Psoas muscle (tissue), 7 donors: ENCODE measurements at regions not wholly inside any gene's neighbourhood (a gene's known extent, or its start where the extent isn't known, plus 50 kb on each side); places are given as distances from the start of the nearest gene placed in this dataset.

Experiments used
- ATAC-seq, 4 donors: fragments of 200-7000 bp; cut with Tn5 transposase; one replicate each; pipeline ENCODE4 v1.9.1; 2020; ENCODE audit warnings: moderate library complexity in 3 of 4, mild to moderate bottlenecking in 2 of 4
- DNase-seq, 2 donors: peaks; one replicate each; pipeline ENCODE4 v3.0.0-alpha.2; 2020
- H3K27ac ChIP-seq: fragments of 200-600 bp; one replicate; pipeline ENCODE4 v1.8.0; 2022
- H3K27me3 ChIP-seq, 3 donors: fragments of 200-600 bp in 1 of 3; one replicate each; pipeline versions ENCODE4 v1.6.1 to v1.8.0; 2013 to 2022; ENCODE audit warnings: low read length in 2 of 3, mild to moderate bottlenecking in 2 of 3, moderate library complexity in 1 of 3; ENCODE audit not compliant: insufficient read depth in 3 of 3
- H3K36me3 ChIP-seq, 2 donors: fragments of 200-600 bp in 1 of 2; one replicate each; pipeline versions ENCODE4 v1.6.1 to v1.8.0; 2013 to 2022; ENCODE audit warnings: low read depth in 1 of 2, mild to moderate bottlenecking in 1 of 2, moderate library complexity in 1 of 2; ENCODE audit not compliant: insufficient read depth in 1 of 2
- H3K4me1 ChIP-seq: fragments of 200-600 bp; one replicate; pipeline ENCODE4 v1.8.0; 2022
- H3K4me3 ChIP-seq: fragments of 200-600 bp; one replicate; pipeline ENCODE4 v1.8.0; 2022; ENCODE audit warnings: mild to moderate bottlenecking
- H3K9me3 ChIP-seq: fragments of 200-600 bp; one replicate; pipeline ENCODE4 v1.8.0; 2022
- CTCF ChIP-seq: fragments of 200-600 bp; IDR thresholded peaks from one replicate; pipeline ENCODE4 v1.8.0; 2022; ENCODE audit warnings: antibody characterized with exemption
- WGBS, 3 donors: extraction: QIAGEN DNeasy Blood & Tissue Kit; methylation state at CpG; one replicate each; pipeline versions ENCODE4 v1.1.6 to v1.1.7; 2013; 5-methylcytosine and 5-hydroxymethylcytosine counted together
- intact Hi-C, 2 donors: fragments of 100-400 bp; cut with DNase I; formaldehyde crosslinking; loops; one replicate each; pipeline versions ENCODE4 v1.11.0 to v1.14.2; 2022
- donor health status: healthy with polysubstance abuse.
- donor health status: DM: no; HTN: no; CAD: no; lungs with moderate emphysema.
- donor health status: Bipolar disorder and iron deficiency.
- donor health status: healthy.
- donor health status: DM: yes; HTN: yes; CAD: no.
- donor health status: DM: no; HTN: no; CAD: no.
- donor health status: DM: yes; HTN: yes; CAD: no.

- no peak overlapping the region for H3K27ac ChIP-seq
- no peaks in the 10 kb centered on the region for H3K9me3 ChIP-seq
- no peak overlapping the region for H3K4me3 ChIP-seq
- no peaks in the 10 kb centered on the region for H3K36me3 ChIP-seq
- no peaks in the 10 kb centered on the region for H3K4me1 ChIP-seq
- no peak for TF ChIP-seq CTCF
- ATAC-seq, result no peak
- intact Hi-C loops, result no loop called here
- no peak for DNase-seq
- H3K27me3 ChIP-seq, result peaks cover 0 to 3% (median 0%) of the 10 kb centered on the region in 3 donors
These were observed 72.1 kb upstream of the PRKG2 start for GRCh38 chr4:81287101-81287500.

- Histone ChIP-seq H3K4me3 (no peak overlapping the region), H3K4me1 (no peaks in the 10 kb centered on the region), H3K9me3 (no peaks in the 10 kb centered on the region), H3K27ac (no peak overlapping the region), H3K36me3 (no peaks in the 10 kb centered on the region), H3K27me3 (no peaks in the 10 kb centered on the region)
- no peak for TF ChIP-seq CTCF
- ATAC-seq, result no peak
- WGBS, 3 donors, result 60 to 67% (median 63%) methylated on average over 3 of the region's 3 CpGs
- intact Hi-C loops, result no loop called here
- no peak for DNase-seq
These were observed 67.1 kb upstream of the PRKG2 start for GRCh38 chr4:81282131-81282530.

GRCh38 chr4:81274460-81274859 lies 59.4 kb upstream of the PRKG2 start:
- intact Hi-C loops, result no loop called here
- ATAC-seq (no peak), DNase-seq (no peak)
- 85 to 92% (median 90%) methylated on average over 1 of the region's 1 CpG for WGBS, 3 donors
- no peak for TF ChIP-seq CTCF
- no peaks in the 10 kb centered on the region for H3K36me3 ChIP-seq
- no peak overlapping the region for H3K27ac ChIP-seq
- H3K4me3 ChIP-seq, result no peak overlapping the region
- peaks cover 4% of the 10 kb centered on the region for H3K9me3 ChIP-seq
- no peaks in the 10 kb centered on the region for H3K4me1 ChIP-seq
- H3K27me3 ChIP-seq, result no peaks in the 10 kb centered on the region

GRCh38 chr4:81272671-81273070 lies 57.6 kb upstream of the PRKG2 start:
- no peak for TF ChIP-seq CTCF
- intact Hi-C loops, result no loop called here
- no peaks in the 10 kb centered on the region for H3K27me3 ChIP-seq
- no peak overlapping the region for H3K4me3 ChIP-seq
- no peak for ATAC-seq
- no peaks in the 10 kb centered on the region for H3K4me1 ChIP-seq
- WGBS, 3 donors, result 82 to 89% (median 85%) methylated on average over 1 of the region's 1 CpG
- H3K9me3 ChIP-seq, result peaks cover 7% of the 10 kb centered on the region
- no peaks in the 10 kb centered on the region for H3K36me3 ChIP-seq
- DNase-seq, result no peak
- no peak overlapping the region for H3K27ac ChIP-seq
